ENCODE measurements at regions not wholly inside any gene's neighbourhood (a gene's known extent, or its start where the extent isn't known, plus 50 kb on each side); places are given as distances from the start of the nearest gene placed in this dataset.

GRCh38 chr15:93324186-93324975, 235.4 kb upstream of the RGMA start:
- TF ChIP-seq CTCF (IDR thresholded peaks at IDR 0.05; ENCODE audit: insufficient read depth, low read depth, low read length) (no peak), EZH2 (IDR thresholded peaks at IDR 0.05; ENCODE audit: insufficient read depth, low read length) (no peak)
